Trophoblast cell (in vitro differentiated cells and primary cell): ENCODE measurements at regions not wholly inside any gene's neighbourhood (a gene's known extent, or its start where the extent isn't known, plus 50 kb on each side); places are given as distances from the start of the nearest gene placed in this dataset.

Experiments
- DNase-seq, 2 donors: peaks; one replicate each; pipeline ENCODE4 v3.0.0-alpha.2; 2016
- H2AFZ ChIP-seq: 2 replicates; pipeline ENCODE4 v1.6.1; 2013; ENCODE audit warnings: low read length, moderate library complexity, mild to moderate bottlenecking; ENCODE audit not compliant: insufficient read depth, poor library complexity
- H2AK5ac ChIP-seq: 2 replicates; pipeline ENCODE4 v1.6.1; 2013; ENCODE audit warnings: mild to moderate bottlenecking, low read length
- H2BK120ac ChIP-seq: 2 replicates; pipeline ENCODE4 v1.6.1; 2013; ENCODE audit warnings: low read length, mild to moderate bottlenecking, moderate library complexity; ENCODE audit not compliant: insufficient read depth, poor library complexity
- H2BK12ac ChIP-seq: 2 replicates; pipeline ENCODE4 v1.6.1; 2013; ENCODE audit warnings: mild to moderate bottlenecking, low read length, moderate library complexity
- H2BK5ac ChIP-seq: 2 replicates; pipeline ENCODE4 v1.6.1; 2013; ENCODE audit warnings: low read length, low read depth, moderate library complexity, mild to moderate bottlenecking; ENCODE audit not compliant: poor library complexity
- H3K14ac ChIP-seq: 2 replicates; pipeline ENCODE4 v1.6.1; 2013; ENCODE audit warnings: mild to moderate bottlenecking, low read length
- H3K18ac ChIP-seq: 2 replicates; pipeline ENCODE4 v1.6.1; 2013; ENCODE audit warnings: mild to moderate bottlenecking, low read length
- H3K23ac ChIP-seq: 2 replicates; pipeline ENCODE4 v1.6.1; 2013; ENCODE audit warnings: low read length
- H3K27ac ChIP-seq: 2 replicates; pipeline ENCODE4 v1.5.1; 2013; ENCODE audit warnings: low read depth, mild to moderate bottlenecking, inconsistent platforms, low read length, moderate library complexity
- H3K27me3 ChIP-seq: 2 replicates; pipeline ENCODE4 v1.6.1; 2013; ENCODE audit warnings: inconsistent platforms, mild to moderate bottlenecking, low read length, moderate library complexity; ENCODE audit not compliant: insufficient read depth
- H3K36me3 ChIP-seq, 2 experiments: 1 replicate in 1 of 2; 2 replicates in 1 of 2; pipeline ENCODE4 v1.6.1; 2013; ENCODE audit warnings: low read length in 2 of 2, mild to moderate bottlenecking in 2 of 2, moderate library complexity in 1 of 2; ENCODE audit not compliant: insufficient read depth in 2 of 2, control insufficient read depth in 1 of 2
- H3K4ac ChIP-seq: 2 replicates; pipeline ENCODE4 v1.6.1; 2013; ENCODE audit warnings: low read depth, mild to moderate bottlenecking, low read length, moderate library complexity
- H3K4me1 ChIP-seq, 2 experiments: 1 replicate in 1 of 2; 2 replicates in 1 of 2; pipeline ENCODE4 v1.6.1; 2013; ENCODE audit warnings: low read length in 2 of 2, mild to moderate bottlenecking in 2 of 2, moderate library complexity in 1 of 2; ENCODE audit not compliant: insufficient read depth in 2 of 2, control insufficient read depth in 1 of 2
- H3K4me2 ChIP-seq: 2 replicates; pipeline ENCODE4 v1.6.1; 2013; ENCODE audit warnings: inconsistent platforms, mild to moderate bottlenecking, low read length, moderate library complexity
- H3K4me3 ChIP-seq: 2 replicates; pipeline ENCODE4 v1.5.1; 2013; ENCODE audit warnings: mild to moderate bottlenecking, low read depth, low read length, inconsistent platforms
- H3K79me1 ChIP-seq: one replicate; pipeline ENCODE4 v1.6.1; 2013; ENCODE audit warnings: low read length
- H3K79me2 ChIP-seq: 2 replicates; pipeline ENCODE4 v1.6.1; 2013; ENCODE audit warnings: low read length, mild to moderate bottlenecking; ENCODE audit not compliant: control insufficient read depth, insufficient read depth, poor library complexity
- H3K9ac ChIP-seq: 2 replicates; pipeline ENCODE4 v1.6.1; 2013; ENCODE audit warnings: mild to moderate bottlenecking, low read length
- H3K9me3 ChIP-seq: 2 replicates; pipeline ENCODE4 v1.6.1; 2013; ENCODE audit warnings: low read depth, mild to moderate bottlenecking, control low read depth, inconsistent platforms, low read length; ENCODE audit not compliant: insufficient read depth
- H4K12ac ChIP-seq: 2 replicates; pipeline ENCODE4 v1.6.1; 2013; ENCODE audit warnings: low read depth, mild to moderate bottlenecking, low read length, moderate library complexity
- H4K8ac ChIP-seq: 2 replicates; pipeline ENCODE4 v1.6.1; 2013; ENCODE audit warnings: low read depth, mild to moderate bottlenecking, low read length, moderate library complexity
- H4K91ac ChIP-seq: one replicate; pipeline ENCODE4 v1.6.1; 2013; ENCODE audit warnings: low read depth, mild to moderate bottlenecking, low read length, moderate library complexity
- WGBS: extraction: QIAGEN DNeasy Blood & Tissue Kit; methylation state at CpG from one replicate; pipeline ENCODE4 v1.1.7; 2013; ENCODE audit warnings: missing lambda C conversion rate; ENCODE audit not compliant: insufficient read length, insufficient coverage; ENCODE audit errors: extremely low coverage; 5-methylcytosine and 5-hydroxymethylcytosine counted together

GRCh38 chr2:3025984-3026383 is 351.6 kb downstream of the EIPR1 start:
- Histone ChIP-seq H3K79me2 (no peaks in the 10 kb centered on the region), H3K36me3 (no peaks in the 10 kb centered on the region), H3K14ac (no peak overlapping the region), H3K18ac (no peak overlapping the region), H2AK5ac (no peak overlapping the region), H3K79me1 (no peaks in the 10 kb centered on the region), H2AFZ (no peak overlapping the region), H3K4ac (no peak overlapping the region), H3K9me3 (peaks cover 7% of the 10 kb centered on the region), H4K8ac (no peak overlapping the region), H2BK5ac (no peak overlapping the region), H3K4me1 (no peaks in the 10 kb centered on the region), H2BK120ac (no peak overlapping the region), H4K12ac (no peak overlapping the region), H3K4me3 (no peak overlapping the region), H3K9ac (no peak overlapping the region), H3K23ac (no peak overlapping the region), H2BK12ac (no peak overlapping the region), H3K4me2 (no peak overlapping the region), H3K27me3 (no peaks in the 10 kb centered on the region), H3K27ac (no peak overlapping the region), H4K91ac (no peak overlapping the region)
- DNase-seq = no peak
- no CpG with 5 or more reads among the region's 1 CpG for WGBS

DNA sequence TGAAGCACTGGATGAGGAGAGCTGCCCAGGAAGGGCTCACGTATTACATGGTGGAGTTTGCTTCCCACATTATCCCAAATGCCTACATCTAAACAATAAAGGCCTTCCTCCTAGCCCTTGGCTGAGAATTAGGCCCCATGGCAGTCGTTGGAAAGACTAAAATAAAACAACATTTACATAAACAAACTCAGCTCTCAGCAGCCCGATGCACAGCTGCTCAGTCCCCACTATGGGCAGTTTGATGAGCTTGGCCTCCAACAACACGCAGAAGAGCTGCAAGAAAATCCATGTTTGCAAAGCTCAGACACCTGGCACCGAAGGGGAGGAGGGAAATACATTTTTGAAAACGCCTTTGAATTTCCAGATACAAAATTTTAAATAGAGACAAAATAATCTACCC is 352.4 kb downstream of the EIPR1 start:
- no CpG with 5 or more reads among the region's 6 CpGs for WGBS
- H4K91ac ChIP-seq = no peak overlapping the region

DNA sequence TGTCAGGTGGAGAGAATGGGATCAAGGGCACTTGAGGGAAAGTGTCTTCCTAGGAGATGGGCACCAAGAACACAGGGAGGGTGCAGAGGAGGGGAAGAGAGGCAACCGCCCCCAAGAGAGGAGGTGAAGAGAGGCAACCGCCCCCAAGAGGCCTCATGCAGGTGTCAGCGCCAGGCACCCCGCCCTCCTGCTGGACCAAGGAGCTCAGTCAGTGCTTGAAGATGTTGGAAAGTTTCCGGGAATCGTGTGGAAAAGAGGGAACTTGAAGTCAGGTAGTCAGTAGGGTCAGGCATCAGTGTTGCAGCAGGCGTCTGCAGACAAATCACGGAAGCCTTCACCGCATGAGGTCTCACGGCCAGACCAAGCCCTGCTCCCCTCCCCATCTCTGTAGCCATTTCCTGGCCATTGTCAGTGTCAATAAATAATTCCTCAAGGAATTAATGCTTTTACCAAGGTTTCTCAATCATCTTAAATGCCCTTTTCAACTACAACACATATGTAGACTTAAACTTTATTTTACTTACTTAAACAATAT is 353.1 kb downstream of the EIPR1 start:
- no CpG with 5 or more reads among the region's 10 CpGs for WGBS

More for the DNA sequence above, 352.4 kb downstream of the EIPR1 start:
- no peaks in the 10 kb centered on the region for H3K27me3 ChIP-seq
- H3K9me3 ChIP-seq = peaks cover 4% of the 10 kb centered on the region
- no peak overlapping the region for H3K23ac ChIP-seq
- no peak overlapping the region for H3K4ac ChIP-seq
- no peak overlapping the region for H2BK5ac ChIP-seq
- no peak overlapping the region for H3K4me2 ChIP-seq
- no peaks in the 10 kb centered on the region for H3K79me2 ChIP-seq
- H4K8ac ChIP-seq = no peak overlapping the region
- no peaks in the 10 kb centered on the region for H3K4me1 ChIP-seq
- H4K12ac ChIP-seq = no peak overlapping the region
- DNase-seq = no peak
- H2BK12ac ChIP-seq = no peak overlapping the region
- H3K79me1 ChIP-seq = no peaks in the 10 kb centered on the region
- H2BK120ac ChIP-seq = no peak overlapping the region
- no peak overlapping the region for H3K27ac ChIP-seq
- no peak overlapping the region for H3K18ac ChIP-seq
- no peak overlapping the region for H3K14ac ChIP-seq
- no peak overlapping the region for H2AFZ ChIP-seq
- no peak overlapping the region for H3K4me3 ChIP-seq
- H2AK5ac ChIP-seq = no peak overlapping the region
- no peak overlapping the region for H3K9ac ChIP-seq
- H3K36me3 ChIP-seq = no peaks in the 10 kb centered on the region

GRCh38 chr2:3023531-3023930 is 354.1 kb downstream of the EIPR1 start:
- no peak overlapping the region for H3K14ac ChIP-seq
- peaks cover 4% of the 10 kb centered on the region for H3K9me3 ChIP-seq
- H2AK5ac ChIP-seq = no peak overlapping the region
- no peak overlapping the region for H3K9ac ChIP-seq
- H2AFZ ChIP-seq = no peak overlapping the region
- no peak overlapping the region for H4K8ac ChIP-seq
- H3K79me1 ChIP-seq = no peaks in the 10 kb centered on the region
- WGBS = no CpG with 5 or more reads among the region's 7 CpGs
- H4K91ac ChIP-seq = no peak overlapping the region
- H3K4me3 ChIP-seq = no peak overlapping the region
- no peak overlapping the region for H2BK12ac ChIP-seq
- no peak overlapping the region for H3K18ac ChIP-seq
- no peaks in the 10 kb centered on the region for H3K4me1 ChIP-seq
- no peak overlapping the region for H3K23ac ChIP-seq
- H3K4me2 ChIP-seq = no peak overlapping the region
- H3K36me3 ChIP-seq = no peaks in the 10 kb centered on the region
- no peak overlapping the region for H4K12ac ChIP-seq
- no peak overlapping the region for H3K4ac ChIP-seq
- H2BK5ac ChIP-seq = no peak overlapping the region
- H3K27me3 ChIP-seq = no peaks in the 10 kb centered on the region
- DNase-seq = no peak
- H3K79me2 ChIP-seq = no peaks in the 10 kb centered on the region
- no peak overlapping the region for H3K27ac ChIP-seq
- H2BK120ac ChIP-seq = no peak overlapping the region

More for the DNA sequence above, 353.1 kb downstream of the EIPR1 start:
- Histone ChIP-seq H3K4me1 (no peaks in the 10 kb centered on the region), H3K9me3 (peaks cover 4% of the 10 kb centered on the region), H4K8ac (no peak overlapping the region), H3K27me3 (no peaks in the 10 kb centered on the region), H3K4me2 (no peak overlapping the region), H3K4ac (no peak overlapping the region), H2AK5ac (no peak overlapping the region), H3K14ac (no peak overlapping the region), H3K36me3 (no peaks in the 10 kb centered on the region), H2BK5ac (no peak overlapping the region), H2AFZ (no peak overlapping the region), H3K27ac (no peak overlapping the region), H4K12ac (no peak overlapping the region), H4K91ac (no peak overlapping the region), H3K9ac (no peak overlapping the region), H3K79me1 (no peaks in the 10 kb centered on the region), H3K23ac (no peak overlapping the region), H3K79me2 (no peaks in the 10 kb centered on the region), H2BK120ac (no peak overlapping the region), H3K18ac (no peak overlapping the region), H3K4me3 (no peak overlapping the region), H2BK12ac (no peak overlapping the region)
- DNase-seq = no peak
